22Rv1 (cell line): ENCODE measurements at regions not wholly inside any gene's neighbourhood (a gene's known extent, or its start where the extent isn't known, plus 50 kb on each side); places are given as distances from the start of the nearest gene placed in this dataset.

Experiments
- H3K27ac ChIP-seq: fragments of 450-650 bp; 2 replicates; pipeline ENCODE4 v1.5.1; 2017
- ZFX ChIP-seq: fragments of 450-650 bp; IDR thresholded peaks from 2 replicates; pipeline ENCODE4 v1.6.1; 2017; ENCODE audit warnings: antibody characterized with exemption, borderline replicate concordance
- TF ChIP-seq, protein P1 (sequence below): fragments of 450-650 bp; IDR thresholded peaks from 2 replicates; pipeline ENCODE4 v1.5.1; 2017; ENCODE audit warnings: mild to moderate bottlenecking

- no peak overlapping the region for H3K27ac ChIP-seq
- no peak for TF ChIP-seq ZFX
- TF ChIP-seq, protein P1, sequence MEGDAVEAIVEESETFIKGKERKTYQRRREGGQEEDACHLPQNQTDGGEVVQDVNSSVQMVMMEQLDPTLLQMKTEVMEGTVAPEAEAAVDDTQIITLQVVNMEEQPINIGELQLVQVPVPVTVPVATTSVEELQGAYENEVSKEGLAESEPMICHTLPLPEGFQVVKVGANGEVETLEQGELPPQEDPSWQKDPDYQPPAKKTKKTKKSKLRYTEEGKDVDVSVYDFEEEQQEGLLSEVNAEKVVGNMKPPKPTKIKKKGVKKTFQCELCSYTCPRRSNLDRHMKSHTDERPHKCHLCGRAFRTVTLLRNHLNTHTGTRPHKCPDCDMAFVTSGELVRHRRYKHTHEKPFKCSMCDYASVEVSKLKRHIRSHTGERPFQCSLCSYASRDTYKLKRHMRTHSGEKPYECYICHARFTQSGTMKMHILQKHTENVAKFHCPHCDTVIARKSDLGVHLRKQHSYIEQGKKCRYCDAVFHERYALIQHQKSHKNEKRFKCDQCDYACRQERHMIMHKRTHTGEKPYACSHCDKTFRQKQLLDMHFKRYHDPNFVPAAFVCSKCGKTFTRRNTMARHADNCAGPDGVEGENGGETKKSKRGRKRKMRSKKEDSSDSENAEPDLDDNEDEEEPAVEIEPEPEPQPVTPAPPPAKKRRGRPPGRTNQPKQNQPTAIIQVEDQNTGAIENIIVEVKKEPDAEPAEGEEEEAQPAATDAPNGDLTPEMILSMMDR: no peak
These were observed 120.4 kb upstream of the KYNU start for GRCh38 chr2:142757111-142757510.

- no peak overlapping the region for H3K27ac ChIP-seq
- TF ChIP-seq ZFX: no peak
- TF ChIP-seq, protein P1: no peak
These were observed 121.0 kb upstream of the KYNU start for GRCh38 chr2:142756430-142756829.

DNA sequence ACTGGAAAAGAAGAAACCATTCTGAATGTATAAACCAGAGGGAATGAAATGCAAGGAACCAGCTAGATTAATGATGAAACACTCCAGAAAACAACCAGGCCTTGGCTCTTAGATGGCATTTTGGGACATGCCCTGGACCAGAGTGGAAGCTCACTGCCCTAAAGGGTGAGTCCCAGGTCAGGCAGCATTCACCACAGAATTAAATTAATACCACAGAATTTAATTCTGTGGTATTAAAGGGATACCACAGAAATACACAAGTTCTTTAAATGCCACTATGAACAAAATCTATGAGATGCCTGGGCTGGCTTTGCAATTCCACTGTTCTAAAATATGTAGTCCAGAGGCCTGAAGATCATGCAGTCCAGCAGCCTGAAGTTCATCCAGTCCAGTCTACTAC, 122.3 kb upstream of the KYNU start:
- no peak overlapping the region for H3K27ac ChIP-seq
- no peak for TF ChIP-seq ZFX

GRCh38 chr2:142754182-142754581, 123.3 kb upstream of the KYNU start:
- TF ChIP-seq, protein P1: no peak
- H3K27ac ChIP-seq: no peak overlapping the region

DNA sequence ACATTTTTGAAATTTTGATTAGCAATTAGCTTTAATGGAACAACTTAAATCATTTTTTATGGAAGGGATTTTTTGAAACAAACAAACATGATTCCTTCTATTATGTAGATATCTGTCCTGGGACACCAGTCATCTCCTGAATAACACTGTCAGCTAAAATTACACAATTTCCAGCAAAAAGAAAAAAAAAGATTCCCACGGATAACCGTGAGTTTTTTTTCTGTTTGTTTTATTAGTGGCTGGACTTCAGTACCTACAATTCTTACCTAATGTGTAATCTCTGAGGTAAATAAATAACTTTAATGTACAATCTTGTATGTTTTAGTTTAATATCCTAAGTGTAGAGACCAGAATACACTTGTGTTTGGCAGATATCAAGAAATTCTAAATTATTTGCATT, 126.6 kb upstream of the KYNU start:
- no peak overlapping the region for H3K27ac ChIP-seq
- no peak for TF ChIP-seq ZFX
- TF ChIP-seq, protein P1: no peak

DNA sequence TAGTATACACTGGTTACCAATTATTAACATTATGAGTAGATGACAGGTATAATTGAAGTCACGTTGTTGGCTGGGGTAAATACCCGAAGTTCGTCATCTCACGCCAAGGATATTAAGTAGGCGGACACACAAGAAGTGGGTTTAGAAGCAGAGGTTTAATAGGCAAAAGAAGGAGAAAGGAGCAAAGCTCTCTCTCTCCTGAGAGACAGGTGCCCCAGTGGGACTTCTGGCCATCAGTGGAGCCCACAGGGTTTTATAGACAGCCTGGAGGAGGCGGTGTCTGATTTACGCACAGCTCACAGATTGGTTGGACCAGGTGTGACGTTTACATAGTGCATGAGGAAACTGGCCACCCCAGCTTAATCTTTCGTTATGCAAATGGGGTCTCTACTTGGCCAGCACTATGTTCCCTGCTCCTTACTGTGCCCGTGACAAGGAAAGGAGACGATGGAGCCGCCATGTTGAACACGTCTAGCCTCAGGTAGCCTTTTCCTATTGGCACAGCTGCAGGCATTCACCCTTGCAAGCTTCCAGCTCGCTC, 128.8 kb upstream of the KYNU start:
- H3K27ac ChIP-seq: no peak overlapping the region
- TF ChIP-seq, protein P1: no peak
- TF ChIP-seq ZFX: no peak

GRCh38 chr2:142745691-142746090, 131.8 kb upstream of the KYNU start:
- TF ChIP-seq ZFX: no peak
- TF ChIP-seq, protein P1: no peak
- no peak overlapping the region for H3K27ac ChIP-seq
